LNCAP (cell line): ENCODE measurements at regions not wholly inside any gene's neighbourhood (a gene's known extent, or its start where the extent isn't known, plus 50 kb on each side); places are given as distances from the start of the nearest gene placed in this dataset.

Experiments used
- TF ChIP-seq, protein P1 (sequence below): fragments of 450-650 bp; IDR thresholded peaks from 2 replicates; pipeline ENCODE4 v1.5.1; 2017; ENCODE audit warnings: mild to moderate bottlenecking

GRCh38 chr2:7394195-7394594 is 477.0 kb downstream of the RNF144A start:
- TF ChIP-seq, protein P1, sequence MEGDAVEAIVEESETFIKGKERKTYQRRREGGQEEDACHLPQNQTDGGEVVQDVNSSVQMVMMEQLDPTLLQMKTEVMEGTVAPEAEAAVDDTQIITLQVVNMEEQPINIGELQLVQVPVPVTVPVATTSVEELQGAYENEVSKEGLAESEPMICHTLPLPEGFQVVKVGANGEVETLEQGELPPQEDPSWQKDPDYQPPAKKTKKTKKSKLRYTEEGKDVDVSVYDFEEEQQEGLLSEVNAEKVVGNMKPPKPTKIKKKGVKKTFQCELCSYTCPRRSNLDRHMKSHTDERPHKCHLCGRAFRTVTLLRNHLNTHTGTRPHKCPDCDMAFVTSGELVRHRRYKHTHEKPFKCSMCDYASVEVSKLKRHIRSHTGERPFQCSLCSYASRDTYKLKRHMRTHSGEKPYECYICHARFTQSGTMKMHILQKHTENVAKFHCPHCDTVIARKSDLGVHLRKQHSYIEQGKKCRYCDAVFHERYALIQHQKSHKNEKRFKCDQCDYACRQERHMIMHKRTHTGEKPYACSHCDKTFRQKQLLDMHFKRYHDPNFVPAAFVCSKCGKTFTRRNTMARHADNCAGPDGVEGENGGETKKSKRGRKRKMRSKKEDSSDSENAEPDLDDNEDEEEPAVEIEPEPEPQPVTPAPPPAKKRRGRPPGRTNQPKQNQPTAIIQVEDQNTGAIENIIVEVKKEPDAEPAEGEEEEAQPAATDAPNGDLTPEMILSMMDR: no peak

DNA sequence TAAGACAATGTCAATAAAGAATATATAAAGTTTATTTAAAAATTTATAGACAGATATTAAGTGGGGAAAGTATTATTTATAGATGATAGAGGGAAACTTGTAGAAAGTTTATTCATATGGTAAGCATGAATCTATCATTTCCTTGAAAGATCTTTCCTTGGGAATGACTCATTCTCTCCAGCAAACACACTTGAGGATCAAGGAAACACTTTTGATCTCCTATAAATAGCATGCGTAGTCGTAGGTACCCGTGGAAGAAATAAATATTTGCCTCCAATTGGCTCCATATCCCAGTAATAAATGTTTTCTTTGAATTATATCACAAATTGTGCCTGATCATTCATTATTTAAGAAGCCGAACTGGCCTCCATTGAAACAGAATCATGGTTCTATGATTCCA is 483.4 kb downstream of the RNF144A start:
- TF ChIP-seq, protein P1: no peak

GRCh38 chr2:7403092-7403775 is 486.0 kb downstream of the RNF144A start:
- TF ChIP-seq, protein P1: no peak

GRCh38 chr2:7405861-7406715 is 488.9 kb downstream of the RNF144A start:
- TF ChIP-seq, protein P1: no peak

DNA sequence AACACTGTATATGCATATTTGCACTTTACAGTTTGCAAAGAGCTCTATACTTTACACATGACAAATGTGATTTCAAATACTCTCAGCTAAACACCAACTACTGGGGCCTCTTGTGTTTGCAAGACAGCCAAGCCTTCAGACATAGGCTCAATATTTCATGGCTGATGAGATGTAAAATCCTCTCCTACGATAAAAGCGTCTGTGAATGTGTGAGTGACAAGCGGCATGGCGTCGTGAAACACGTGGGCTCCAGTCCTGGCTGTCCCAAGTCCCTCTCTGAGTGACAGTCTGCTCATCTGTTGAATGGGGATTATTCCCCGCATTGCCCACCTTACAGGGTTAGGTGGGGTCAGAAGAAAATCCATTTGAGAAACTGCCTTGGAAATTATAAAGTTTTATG is 489.8 kb downstream of the RNF144A start:
- TF ChIP-seq, protein P1: no peak

- TF ChIP-seq, protein P1: no peak
Measured at GRCh38 chr2:7407906-7408680, 490.9 kb downstream of the RNF144A start.

- TF ChIP-seq, protein P1: no peak
Measured at GRCh38 chr2:7411691-7412090, 494.5 kb downstream of the RNF144A start.
